EL (cell line): ENCODE measurements at regions not wholly inside any gene's neighbourhood (a gene's known extent, or its start where the extent isn't known, plus 50 kb on each side); places are given as distances from the start of the nearest gene placed in this dataset.

ENCODE experiments used
- DNase-seq: peaks from one replicate; pipeline ENCODE4 v3.0.0-alpha.2; 2016

GRCh38 chr17:79232957-79233356 is 158.3 kb downstream of the ENGASE start:
- no peak for DNase-seq

- DNase-seq, result no peak
These were observed 157.2 kb downstream of the ENGASE start for GRCh38 chr17:79231766-79232287.

GRCh38 chr17:79230576-79230975 is 156.0 kb downstream of the ENGASE start:
- no peak for DNase-seq

- DNase-seq, result no peak
These were observed 151.4 kb downstream of the ENGASE start for GRCh38 chr17:79226037-79226436.

- DNase-seq, result no peak
These were observed 150.3 kb downstream of the ENGASE start for GRCh38 chr17:79224903-79225302.

- no peak for DNase-seq
These were observed 149.9 kb downstream of the ENGASE start for GRCh38 chr17:79224476-79224875.

GRCh38 chr17:79223953-79224352 is 149.3 kb downstream of the ENGASE start:
- DNase-seq, result no peak

- DNase-seq, result no peak
These were observed 148.8 kb downstream of the ENGASE start for GRCh38 chr17:79223471-79223870.

- no peak for DNase-seq
These were observed 147.0 kb downstream of the ENGASE start for GRCh38 chr17:79221597-79221996.

- no peak for DNase-seq
These were observed 146.2 kb downstream of the ENGASE start for GRCh38 chr17:79220713-79221291.

- no peak for DNase-seq
These were observed 145.6 kb downstream of the ENGASE start for GRCh38 chr17:79220201-79220712.

- DNase-seq, result no peak
These were observed 144.7 kb downstream of the ENGASE start for GRCh38 chr17:79219208-79219935.

- DNase-seq, result no peak
These were observed 144.2 kb downstream of the ENGASE start for GRCh38 chr17:79218825-79219200.

GRCh38 chr17:79218175-79218824 is 143.7 kb downstream of the ENGASE start:
- DNase-seq, result no peak

GRCh38 chr17:79217473-79218135 is 143.0 kb downstream of the ENGASE start:
- DNase-seq, result no peak

- DNase-seq, result no peak
These were observed 142.2 kb downstream of the ENGASE start for GRCh38 chr17:79216826-79217225.

GRCh38 chr17:79216391-79216790 is 141.8 kb downstream of the ENGASE start:
- no peak for DNase-seq

GRCh38 chr17:79215631-79216030 is 141.0 kb downstream of the ENGASE start:
- no peak for DNase-seq

GRCh38 chr17:79214940-79215604 is 140.4 kb downstream of the ENGASE start:
- no peak for DNase-seq

- DNase-seq, result no peak
These were observed 139.8 kb downstream of the ENGASE start for GRCh38 chr17:79214459-79214858.

- DNase-seq, result no peak
These were observed 138.7 kb downstream of the ENGASE start for GRCh38 chr17:79213305-79213704.
